Epithelial cell of esophagus (primary cell): ENCODE measurements at regions not wholly inside any gene's neighbourhood (a gene's known extent, or its start where the extent isn't known, plus 50 kb on each side); places are given as distances from the start of the nearest gene placed in this dataset.

Experiments used
- DNase-seq: peaks from one replicate; pipeline ENCODE4 v3.0.0; 2010; ENCODE audit warnings: low read depth
- H3K4me3 ChIP-seq: 2 replicates; pipeline ENCODE4 v1.5.1; 2011; ENCODE audit warnings: mild to moderate bottlenecking, low read length, control low read depth
- CTCF ChIP-seq: IDR thresholded peaks from 2 replicates; pipeline ENCODE4 v1.5.1; 2011; ENCODE audit warnings: low read depth, mild to moderate bottlenecking, low read length, control low read depth, inconsistent platforms; ENCODE audit not compliant: insufficient read depth; ENCODE audit errors: missing control alignments

GRCh38 chr16:66135421-66135831 is 231.1 kb upstream of the CDH5 start:
- H3K4me3 ChIP-seq: no peak overlapping the region
- DNase-seq: no peak
- TF ChIP-seq CTCF: no peak

GRCh38 chr16:66134875-66135274 is 231.6 kb upstream of the CDH5 start:
- H3K4me3 ChIP-seq: no peak overlapping the region
- no peak for TF ChIP-seq CTCF
- no peak for DNase-seq

- TF ChIP-seq CTCF: no peak
- H3K4me3 ChIP-seq: no peak overlapping the region
- DNase-seq: no peak
Measured at GRCh38 chr16:66133643-66134338, 232.7 kb upstream of the CDH5 start.

- H3K4me3 ChIP-seq: no peak overlapping the region
- no peak for DNase-seq
- no peak for TF ChIP-seq CTCF
Measured at GRCh38 chr16:66131895-66132294, 234.6 kb upstream of the CDH5 start.

- H3K4me3 ChIP-seq: no peak overlapping the region
- no peak for TF ChIP-seq CTCF
- DNase-seq: peak; percentile 47
Measured at GRCh38 chr16:66131156-66131807, 235.2 kb upstream of the CDH5 start.

- TF ChIP-seq CTCF: no peak
- no peak overlapping the region for H3K4me3 ChIP-seq
- DNase-seq: no peak
Measured at GRCh38 chr16:66130296-66130905, 236.1 kb upstream of the CDH5 start.

GRCh38 chr16:66129196-66129595 is 237.3 kb upstream of the CDH5 start:
- no peak for TF ChIP-seq CTCF
- DNase-seq: no peak
- no peak overlapping the region for H3K4me3 ChIP-seq
